HepG2 (cell line): ENCODE measurements at regions not wholly inside any gene's neighbourhood (a gene's known extent, or its start where the extent isn't known, plus 50 kb on each side); places are given as distances from the start of the nearest gene placed in this dataset.

ENCODE experiments used
- ATAC-seq: fragments of 200-7000 bp; cut with Tn5 transposase; 3 replicates; pipeline ENCODE4 v1.9.1; 2020; ENCODE audit warnings: mild to moderate bottlenecking, moderate library complexity
- BruUV-seq: library from RNA; stranded (reverse); fragments of 400-500 nt; replicated peaks from 2 replicates; lab custom pipeline; 2021; lab: Mats Ljungman, UMichigan
- CTCF ChIA-PET: fragments of 300-600 bp; formaldehyde crosslinking; extraction: SDS; loops from one replicate; lab custom pipeline; 2021; ENCODE audit warnings: low total read pairs, inconsistent platforms, low intra/inter-chr PET ratio; lab: Yijun Ruan, JAX
- POLR2A ChIA-PET: fragments of 350-600 bp; sonication (Branson Sonifier 250); formaldehyde crosslinking; loops from one replicate; lab custom pipeline; 2020; ENCODE audit warnings: antibody characterized with exemption, inconsistent platforms; lab: Yijun Ruan, JAX
- DNase-seq: peaks from one replicate; pipeline ENCODE4 v3.0.0-alpha.2; 2015; ENCODE audit warnings: low spot score
- FAIRE-seq: peaks from 3 replicates; lab custom pipeline; 2011; peaks lifted over from hg19 to GRCh38; lab: Jason Lieb, UNC
- H2AFZ ChIP-seq: one replicate; pipeline ENCODE4 v1.6.1; 2011; ENCODE audit warnings: low read length, inconsistent platforms
- H3K27ac ChIP-seq: fragments of 300-600 bp; 3 replicates; pipeline ENCODE4 v1.8.0; 2011; ENCODE audit warnings: mixed run types, mild to moderate bottlenecking, mixed read lengths, low read length, inconsistent platforms; ENCODE audit not compliant: insufficient read depth; ENCODE audit errors: extremely low read length
- H3K27me3 ChIP-seq, 2 experiments: fragments of 200-600 bp in 1 of 2; 2 replicates in 1 of 2; 3 replicates in 1 of 2; pipeline versions ENCODE4 v1.6.0 to v1.8.0; 2011; ENCODE audit warnings: low read length in 2 of 2, mild to moderate bottlenecking in 2 of 2, moderate library complexity in 2 of 2, inconsistent platforms in 1 of 2; ENCODE audit not compliant: insufficient read depth in 2 of 2, control insufficient read depth in 1 of 2
- H3K36me3 ChIP-seq, 2 experiments: fragments of 200-600 bp in 1 of 2; replicated peaks in 1 of 2; 2 replicates in 1 of 2; 3 replicates in 1 of 2; pipeline versions ENCODE4 v1.5.1 to v1.8.0; 2011; ENCODE audit warnings: low read length in 2 of 2, inconsistent platforms in 1 of 2; ENCODE audit not compliant: insufficient read depth in 2 of 2, control insufficient read depth in 1 of 2
- H3K4me1 ChIP-seq: 2 replicates; pipeline ENCODE4 v1.5.1; 2012; ENCODE audit warnings: low read length, inconsistent platforms; ENCODE audit not compliant: insufficient read depth
- H3K4me2 ChIP-seq: 2 replicates; pipeline ENCODE4 v1.6.0; 2011; ENCODE audit warnings: low read depth, low read length, inconsistent platforms
- H3K4me3 ChIP-seq, 3 experiments: fragments of 200-600 bp in 1 of 3; sonication (generic), shearing (Covaris generic) in 1 of 3; replicated peaks in 1 of 3; 2 replicates each; pipeline ENCODE4 v1.5.1; 2011 to 2016; ENCODE audit warnings: low read length in 3 of 3, inconsistent platforms in 2 of 3, low read depth in 2 of 3, mild to moderate bottlenecking in 2 of 3, control low read depth in 1 of 3, mixed read lengths in 1 of 3; ENCODE audit not compliant: insufficient read depth in 1 of 3
- H3K79me2 ChIP-seq: one replicate; pipeline ENCODE4 v1.6.1; 2011; ENCODE audit warnings: low read length, inconsistent platforms; ENCODE audit not compliant: insufficient read depth
- H3K9ac ChIP-seq: 2 replicates; pipeline ENCODE4 v1.6.0; 2011; ENCODE audit warnings: mild to moderate bottlenecking, low read depth, low read length, inconsistent platforms; ENCODE audit not compliant: insufficient read depth
- H3K9me3 ChIP-seq: 2 replicates; pipeline ENCODE4 v1.5.1; 2012; ENCODE audit warnings: mild to moderate bottlenecking, low read length
- H4K20me1 ChIP-seq: 2 replicates; pipeline ENCODE4 v1.6.0; 2011; ENCODE audit warnings: inconsistent platforms, mild to moderate bottlenecking, low read length, moderate library complexity; ENCODE audit not compliant: insufficient read depth
- HOXA7 ChIP-seq: sonication (generic); formaldehyde crosslinking; IDR thresholded peaks from 2 replicates; pipeline ENCODE4 v1.8.1; 2022; ENCODE audit warnings: mild to moderate bottlenecking, missing genetic modification reagents, moderate library complexity
- IKZF4 ChIP-seq: sonication (generic); formaldehyde crosslinking; IDR thresholded peaks from 2 replicates; pipeline ENCODE4 v1.5.1; 2020; ENCODE audit warnings: borderline replicate concordance, mild to moderate bottlenecking, low read depth, missing genetic modification reagents; ENCODE audit errors: not compliant biosample characterization
- IRX3 ChIP-seq: sonication (generic); formaldehyde crosslinking; IDR thresholded peaks from 2 replicates; pipeline ENCODE4 v1.8.1; 2023; ENCODE audit warnings: mild to moderate bottlenecking, low read depth, missing genetic modification reagents, borderline replicate concordance
- JUND ChIP-seq: sonication (generic); formaldehyde crosslinking; IDR thresholded peaks from 2 replicates; pipeline ENCODE4 v1.8.0; 2022; ENCODE audit warnings: mild to moderate bottlenecking, missing genetic modification reagents
- KLF13 ChIP-seq: sonication (generic); formaldehyde crosslinking; IDR thresholded peaks from 2 replicates; pipeline ENCODE4 v1.4.0; 2020; ENCODE audit warnings: mild to moderate bottlenecking, missing genetic modification reagents
- MAFK ChIP-seq, 2 experiments: IDR thresholded peaks in 1 of 2; conservative IDR thresholded peaks in 1 of 2; 2 replicates each; pipeline ENCODE4 v1.6.1; 2011; ENCODE audit warnings: improper control_type of control experiment in 2 of 2, low read length in 2 of 2
- MLLT10 ChIP-seq: sonication (generic); formaldehyde crosslinking; IDR thresholded peaks from 2 replicates; pipeline ENCODE4 v1.4.0; 2020; ENCODE audit warnings: missing genetic modification reagents
- NFRKB ChIP-seq: fragments of 450-650 bp; IDR thresholded peaks from 2 replicates; pipeline ENCODE4 v1.6.1; 2017
- RXRB ChIP-seq: IDR thresholded peaks from 2 replicates; pipeline ENCODE4 v1.6.1; 2016; ENCODE audit warnings: borderline replicate concordance, missing genetic modification reagents, missing compliant biosample characterization
- SMARCC2 ChIP-seq: fragments of 450-650 bp; IDR thresholded peaks from 2 replicates; pipeline ENCODE4 v1.6.1; 2017; ENCODE audit warnings: antibody characterized with exemption, mild to moderate bottlenecking
- ZNF12 ChIP-seq: sonication (generic); formaldehyde crosslinking; IDR thresholded peaks from 2 replicates; pipeline ENCODE4 v1.5.0; 2020; ENCODE audit warnings: missing genetic modification reagents
- ZNF678 ChIP-seq: sonication (generic); formaldehyde crosslinking; IDR thresholded peaks from 2 replicates; pipeline ENCODE4 v1.4.0; 2020; ENCODE audit warnings: mild to moderate bottlenecking, missing genetic modification reagents
- ZNF768 ChIP-seq: sonication (generic); formaldehyde crosslinking; IDR thresholded peaks from 2 replicates; pipeline ENCODE4 v1.4.0; 2020; ENCODE audit warnings: missing genetic modification reagents
- ZNF816 ChIP-seq: sonication (generic); formaldehyde crosslinking; IDR thresholded peaks from 2 replicates; pipeline ENCODE4 v1.8.0; 2022; ENCODE audit warnings: missing genetic modification reagents, mild to moderate bottlenecking, borderline replicate concordance
- WGBS: methylation state at CpG from one replicate; pipeline ENCODE4 v1.1.6; 2017; ENCODE audit warnings: low lambda C conversion rate; 5-methylcytosine and 5-hydroxymethylcytosine counted together
- in situ Hi-C: cut with HindIII; loops from 2 replicates; pipeline ENCODE4 v1.10.0; 2017; ENCODE audit warnings: low pct_unique_long_range_greater_than_20kb; ENCODE audit not compliant: extremely low pct_ligation_motif_present
- intact Hi-C: fragments of 100-400 bp; cut with micrococcal nuclease; formaldehyde crosslinking; loops from one replicate; pipeline ENCODE4 v1.10.0; 2022; ENCODE audit not compliant: unreplicated experiment
- TF ChIP-seq, protein P1 (sequence below): sonication (generic); formaldehyde crosslinking; IDR thresholded peaks from 2 replicates; pipeline ENCODE4 v1.4.0; 2020; ENCODE audit warnings: missing genetic modification reagents
- TF ChIP-seq, protein P2 (sequence below): sonication (generic); formaldehyde crosslinking; IDR thresholded peaks from 2 replicates; pipeline ENCODE4 v1.5.1; 2020; ENCODE audit warnings: missing genetic modification reagents, mild to moderate bottlenecking, borderline replicate concordance

DNA sequence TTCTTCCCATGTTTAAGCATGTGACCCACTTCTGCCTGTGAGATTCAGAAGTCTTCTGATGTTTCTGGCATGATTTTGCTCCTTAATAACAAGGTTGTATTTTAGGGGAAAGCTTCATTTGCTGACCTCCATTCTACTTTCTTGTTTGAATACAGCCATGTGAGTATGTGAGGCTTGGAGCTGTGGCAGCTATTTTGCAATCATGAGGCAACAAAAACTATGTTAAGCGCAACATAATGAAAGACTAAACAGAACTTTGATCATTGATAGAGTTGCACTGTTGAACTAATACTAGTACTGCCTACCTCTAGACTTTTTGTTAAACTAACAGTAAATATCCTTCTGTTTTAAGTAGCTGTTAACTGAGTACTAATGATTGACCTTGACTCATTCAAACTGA, 203.8 kb upstream of the FAM3C start:
- Histone ChIP-seq H2AFZ (no peak overlapping the region), H3K27ac (no peak overlapping the region), H3K36me3 (no peaks in the 10 kb centered on the region), H3K79me2 (no peaks in the 10 kb centered on the region), H4K20me1 (no peaks in the 10 kb centered on the region), H3K4me2 (no peak overlapping the region), H3K27me3 (no peaks in the 10 kb centered on the region), H3K9ac (no peak overlapping the region), H3K4me3 (no peak overlapping the region), H3K4me1 (peaks cover 10% of the 10 kb centered on the region; the same call in 1 of the 2 replicates), H3K9me3 (no peaks in the 10 kb centered on the region)
- 0% methylated on average over 1 of the region's 1 CpG for whole genome bisulfite sequencing
- no peak for ATAC-seq
- POLR2A ChIA-PET, result no interaction called here
- BruUV-seq, result no TSS peak
- in situ Hi-C loops, result loop anchor here (10.0 kb wide), 1 partner anchor 395 kb away; no protein-coding TSS in a partner anchor
- TF ChIP-seq, protein P1, sequence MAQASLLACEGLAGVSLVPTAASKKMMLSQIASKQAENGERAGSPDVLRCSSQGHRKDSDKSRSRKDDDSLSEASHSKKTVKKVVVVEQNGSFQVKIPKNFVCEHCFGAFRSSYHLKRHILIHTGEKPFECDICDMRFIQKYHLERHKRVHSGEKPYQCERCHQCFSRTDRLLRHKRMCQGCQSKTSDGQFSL (CRISPR knock-in tag), result no peak
- no peak for TF ChIP-seq MLLT10 (CRISPR knock-in tag)
- peak; percentile 60; the same call in 1 of the 2 replicates for TF ChIP-seq ZNF12 (CRISPR knock-in tag)
- TF ChIP-seq, all 625 proteins: peak for 1
- CTCF ChIA-PET, result no interaction called here
- peak; percentile 7 for DNase-seq
- no peak for FAIRE-seq
- intact Hi-C loops, result no loop called here

DNA sequence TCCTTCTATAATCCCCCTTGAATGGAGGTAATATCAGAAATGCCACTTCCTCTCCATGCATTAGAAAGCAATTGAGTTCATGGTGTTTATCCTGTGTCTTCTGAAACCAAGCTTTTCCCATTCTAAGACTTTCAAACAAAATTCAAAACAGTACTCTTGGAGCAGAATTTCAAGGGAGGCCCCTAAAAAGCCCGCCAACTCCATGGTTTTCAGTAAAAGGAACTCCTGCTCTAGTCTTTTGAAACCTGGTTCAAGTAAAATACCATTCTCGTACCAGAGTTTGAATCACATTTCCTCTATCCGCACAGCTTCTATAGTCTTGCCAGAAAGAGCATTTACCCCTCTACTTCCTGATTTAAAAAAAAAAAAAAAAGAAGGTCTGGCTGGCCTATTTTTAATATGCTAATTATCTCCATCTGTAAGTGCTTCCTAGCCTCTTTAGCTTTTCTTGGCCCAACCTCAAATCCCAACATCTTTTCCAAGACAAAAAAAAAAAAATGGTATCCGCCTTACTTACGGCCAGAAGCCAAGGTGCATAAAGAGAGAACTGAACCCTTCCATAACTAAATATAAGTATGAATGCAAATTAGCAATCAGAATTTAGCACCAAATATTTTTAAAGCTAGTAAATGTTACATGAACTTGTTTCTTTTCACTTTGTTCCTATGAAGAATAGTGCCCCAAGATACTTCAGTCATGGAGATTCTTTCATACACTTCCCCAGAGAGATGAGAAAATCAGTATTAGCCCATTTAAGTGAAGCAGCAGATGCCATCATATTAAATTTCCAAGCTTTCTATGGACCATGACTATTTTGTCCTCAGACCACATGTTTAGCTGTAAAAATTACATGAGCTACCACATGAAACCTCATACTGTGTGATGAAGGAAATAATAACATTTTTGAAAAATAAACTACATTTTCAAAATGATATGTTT, 199.9 kb upstream of the FAM3C start:
- Histone ChIP-seq H3K79me2 (no peaks in the 10 kb centered on the region), H2AFZ (no peak overlapping the region), H3K9me3 (no peaks in the 10 kb centered on the region), H3K4me2 (no peak overlapping the region), H3K4me1 (no peaks in the 10 kb centered on the region), H3K36me3 (no peaks in the 10 kb centered on the region), H3K4me3 (no peak overlapping the region), H3K27ac (no peak overlapping the region), H3K27me3 (no peaks in the 10 kb centered on the region), H3K9ac (no peak overlapping the region), H4K20me1 (no peaks in the 10 kb centered on the region)
- WGBS, result 35% methylated on average over 5 of the region's 5 CpGs
- FAIRE-seq (no peak), DNase-seq (no peak), ATAC-seq (no peak)
- POLR2A ChIA-PET, result no interaction called here
- CTCF ChIA-PET, result no interaction called here
- in situ Hi-C loops, result no loop called here
- intact Hi-C loops, result no loop called here
- no TSS peak for BruUV-seq
- TF ChIP-seq JUND (CRISPR knock-in tag) (no peak), ZNF816 (CRISPR knock-in tag) (no peak), ZNF768 (CRISPR knock-in tag) (no peak), NFRKB (no peak), MAFK (conservative IDR thresholded peaks at IDR 0.05 in 1 of 2, IDR thresholded peaks at IDR 0.05 in 1 of 2; ENCODE audit: low read length in 2 of 2) (no peak), ZNF12 (CRISPR knock-in tag) (no peak), HOXA7 (CRISPR knock-in tag) (no peak), RXRB (CRISPR knock-in tag) (no peak), SMARCC2 (no peak), IRX3 (CRISPR knock-in tag) (no peak), IKZF4 (CRISPR knock-in tag) (no peak), KLF13 (CRISPR knock-in tag) (no peak), ZNF678 (no peak)
- TF ChIP-seq, protein P2, sequence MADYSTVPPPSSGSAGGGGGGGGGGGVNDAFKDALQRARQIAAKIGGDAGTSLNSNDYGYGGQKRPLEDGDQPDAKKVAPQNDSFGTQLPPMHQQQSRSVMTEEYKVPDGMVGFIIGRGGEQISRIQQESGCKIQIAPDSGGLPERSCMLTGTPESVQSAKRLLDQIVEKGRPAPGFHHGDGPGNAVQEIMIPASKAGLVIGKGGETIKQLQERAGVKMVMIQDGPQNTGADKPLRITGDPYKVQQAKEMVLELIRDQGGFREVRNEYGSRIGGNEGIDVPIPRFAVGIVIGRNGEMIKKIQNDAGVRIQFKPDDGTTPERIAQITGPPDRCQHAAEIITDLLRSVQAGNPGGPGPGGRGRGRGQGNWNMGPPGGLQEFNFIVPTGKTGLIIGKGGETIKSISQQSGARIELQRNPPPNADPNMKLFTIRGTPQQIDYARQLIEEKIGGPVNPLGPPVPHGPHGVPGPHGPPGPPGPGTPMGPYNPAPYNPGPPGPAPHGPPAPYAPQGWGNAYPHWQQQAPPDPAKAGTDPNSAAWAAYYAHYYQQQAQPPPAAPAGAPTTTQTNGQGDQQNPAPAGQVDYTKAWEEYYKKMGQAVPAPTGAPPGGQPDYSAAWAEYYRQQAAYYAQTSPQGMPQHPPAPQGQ (CRISPR knock-in tag), result no peak
